ENCODE measurements at regions not wholly inside any gene's neighbourhood (a gene's known extent, or its start where the extent isn't known, plus 50 kb on each side); places are given as distances from the start of the nearest gene placed in this dataset.

DNA sequence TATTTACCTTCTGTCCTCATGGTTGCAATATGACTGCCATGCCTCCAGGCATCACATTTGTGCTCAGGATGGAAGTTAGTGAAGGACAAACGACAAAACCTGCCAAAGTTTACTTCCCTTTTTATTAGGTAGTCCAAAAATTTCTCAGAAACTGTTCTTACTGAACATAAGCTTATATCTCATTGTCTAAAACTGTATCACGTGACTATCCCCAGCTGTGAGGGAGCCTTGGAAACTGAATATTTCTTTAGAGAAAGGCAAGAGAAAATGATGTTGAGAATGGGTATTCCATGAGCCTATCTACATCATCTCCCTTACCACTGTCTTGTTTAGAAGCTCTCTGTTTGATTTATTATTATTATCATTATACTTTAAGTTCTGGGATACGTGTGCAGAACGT lies 169.1 kb upstream of the ADRA1D start:
- no peak for DNase-seq

- no peak for DNase-seq
Observed at GRCh38 chr20:4415281-4415680, 166.2 kb upstream of the ADRA1D start.

- DNase-seq = no peak
Observed at GRCh38 chr20:4413314-4414049, 164.4 kb upstream of the ADRA1D start.

- no peak for DNase-seq
Observed at GRCh38 chr20:4412216-4412615, 163.1 kb upstream of the ADRA1D start.

DNA sequence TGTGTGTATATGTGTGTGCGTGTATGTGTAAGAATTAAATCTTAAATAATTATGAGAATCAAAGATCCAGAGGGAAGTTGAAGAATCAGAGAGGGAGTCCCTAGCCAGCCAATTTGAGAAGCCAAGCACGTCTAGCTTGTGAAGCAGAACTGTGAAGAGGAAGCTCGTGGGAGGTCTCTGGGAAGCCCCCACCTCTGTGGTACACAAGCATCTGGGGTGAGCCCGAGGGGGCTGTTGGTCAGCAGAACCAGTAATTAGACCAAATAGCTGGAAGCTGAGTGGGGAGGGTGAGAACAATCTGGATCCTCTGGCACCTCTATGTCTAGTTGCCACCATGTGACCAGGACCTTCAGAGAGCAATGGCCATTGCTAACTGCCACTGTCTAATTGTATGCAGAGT lies 162.7 kb upstream of the ADRA1D start:
- DNase-seq = no peak

- no peak for DNase-seq
Observed at GRCh38 chr20:4406627-4407026, 157.5 kb upstream of the ADRA1D start.

GRCh38 chr20:4401601-4402000 lies 152.5 kb upstream of the ADRA1D start:
- DNase-seq = no peak

DNA sequence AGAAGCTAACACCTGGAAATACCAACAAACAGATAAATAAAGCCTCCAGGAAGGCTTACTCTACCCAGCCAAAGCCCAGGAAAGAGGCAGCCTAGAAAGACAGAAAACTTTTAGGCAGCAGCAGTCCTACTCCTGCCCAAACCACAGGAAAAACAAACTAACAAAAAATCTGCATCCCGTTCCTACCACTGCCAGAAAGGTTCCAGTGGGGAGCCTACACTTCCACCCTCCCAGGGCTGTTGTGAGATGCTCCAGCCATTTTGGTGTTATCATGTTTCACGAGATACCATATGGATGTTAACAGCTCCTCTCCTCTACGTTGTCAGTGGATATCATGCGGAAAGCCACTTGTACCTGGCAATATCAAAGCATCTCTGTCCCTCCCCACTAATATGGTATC lies 135.9 kb upstream of the ADRA1D start:
- DNase-seq = no peak

DNA sequence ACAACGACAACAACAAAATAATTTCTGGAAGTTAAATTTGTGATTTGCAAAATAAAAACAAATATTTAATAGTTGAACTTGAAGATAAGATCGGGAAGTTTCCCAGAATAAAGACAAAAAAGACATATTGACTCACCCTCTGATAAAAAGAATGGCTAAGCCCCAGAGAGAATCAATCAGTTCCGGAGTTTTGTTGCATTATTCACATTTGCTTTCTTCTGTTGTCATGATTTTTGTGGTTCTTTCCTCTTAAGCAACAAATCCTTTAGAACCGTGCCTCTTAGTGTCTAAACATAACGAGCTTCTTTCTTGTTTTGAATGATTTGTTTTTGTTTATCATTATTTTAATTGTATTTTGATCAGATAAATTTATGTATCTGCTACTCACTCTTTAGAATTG lies 134.9 kb upstream of the ADRA1D start:
- no peak for DNase-seq

DNA sequence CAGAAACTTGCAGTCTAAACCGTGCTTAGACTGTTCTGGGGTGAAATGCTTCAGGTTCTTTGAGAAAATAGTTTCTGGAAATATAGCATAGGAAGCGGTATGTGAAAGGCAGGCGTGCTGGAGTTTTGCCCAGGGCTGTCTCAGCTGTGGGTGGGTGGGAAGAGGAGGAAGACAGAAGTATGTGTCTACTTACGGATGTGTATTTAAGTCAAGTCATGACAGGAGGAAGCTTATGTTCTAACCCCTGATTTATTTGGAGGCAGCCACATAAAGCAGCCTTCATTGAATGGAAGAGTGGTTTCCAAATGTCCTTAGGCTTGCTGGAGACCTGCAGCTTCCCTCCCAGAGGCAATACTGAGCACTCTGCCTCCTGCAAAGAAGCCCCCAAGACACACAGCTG lies 126.8 kb upstream of the ADRA1D start:
- no peak for DNase-seq

- DNase-seq = no peak
Observed at GRCh38 chr20:4373454-4373853, 124.4 kb upstream of the ADRA1D start.

DNA sequence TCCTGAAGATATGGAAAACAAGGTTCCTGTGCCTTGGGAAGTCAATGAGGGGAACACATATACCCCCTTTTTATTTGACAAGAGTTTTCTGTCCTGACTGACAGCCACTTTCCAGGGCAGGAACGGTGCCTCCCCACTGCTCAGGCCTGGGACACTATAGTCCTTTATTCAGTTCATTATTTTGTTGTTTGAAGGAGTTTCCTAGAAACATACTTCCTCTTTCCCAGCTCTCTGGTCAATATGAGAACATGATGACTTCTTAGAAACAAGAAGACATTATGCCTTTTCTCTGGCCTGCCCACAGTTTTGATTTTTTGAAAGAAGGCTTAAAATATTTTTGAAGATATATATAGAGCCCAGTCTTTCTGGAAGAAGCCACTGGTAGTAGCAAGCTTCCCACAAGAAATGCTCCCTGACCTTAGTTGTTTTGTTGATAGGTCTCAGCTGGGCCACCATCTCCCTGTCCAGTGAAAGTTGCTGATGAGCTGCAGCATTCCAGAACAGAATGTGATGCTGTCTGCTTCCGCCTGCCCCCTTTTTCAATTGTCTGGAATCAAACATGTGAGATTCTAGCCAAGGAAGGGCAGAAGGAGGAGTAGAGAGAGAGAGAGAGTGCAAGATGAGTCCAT lies 122.7 kb upstream of the ADRA1D start:
- no peak for DNase-seq

- no peak for DNase-seq
Observed at GRCh38 chr20:4370851-4371250, 121.8 kb upstream of the ADRA1D start.

DNA sequence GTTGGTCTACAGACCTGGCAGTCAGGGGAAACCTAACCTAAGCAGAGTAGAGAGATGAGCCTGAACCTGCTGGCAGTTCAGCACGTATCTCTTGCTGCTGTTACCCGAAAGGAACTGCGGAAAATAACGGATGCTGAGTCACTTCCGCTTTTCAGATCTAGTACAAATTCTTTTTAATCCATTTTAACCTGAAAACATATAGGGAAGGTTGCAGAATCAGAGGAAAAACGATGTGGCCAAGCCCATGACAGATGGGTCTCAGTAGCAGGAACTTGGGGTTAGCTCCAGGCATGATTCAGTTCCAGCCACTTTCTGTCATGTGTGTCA lies 120.7 kb upstream of the ADRA1D start:
- DNase-seq = no peak

DNA sequence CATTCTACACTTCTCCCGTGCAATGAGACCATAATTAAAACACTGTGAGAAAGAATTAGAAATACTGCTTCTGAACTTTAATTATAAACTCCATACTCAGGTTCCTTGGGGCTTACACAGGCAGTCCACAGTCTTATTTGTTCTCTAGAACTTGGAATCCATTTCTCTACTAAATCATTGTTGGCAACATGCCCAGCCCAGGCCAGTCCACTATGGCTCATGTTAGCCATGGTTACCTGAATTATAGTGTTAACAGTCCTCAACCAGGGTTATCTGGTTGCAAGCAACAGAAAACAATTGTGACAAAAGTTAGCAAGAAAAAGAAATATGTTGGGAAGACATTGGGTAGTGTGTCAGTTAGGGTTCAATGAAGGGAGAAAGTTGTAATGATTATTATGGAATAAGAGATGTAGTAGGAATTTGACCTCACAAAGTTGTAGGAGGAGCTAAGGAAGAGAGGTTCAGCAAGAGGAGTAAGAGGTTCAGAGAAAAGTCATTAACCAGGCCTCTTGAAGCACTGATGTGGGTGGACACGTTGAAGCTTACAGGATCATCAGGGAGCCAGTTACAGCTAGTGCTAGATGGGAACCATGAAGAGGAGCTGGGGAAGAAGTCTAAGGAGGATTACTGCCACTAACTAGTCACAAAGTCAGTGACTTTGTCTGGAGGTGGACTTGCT lies 120.2 kb upstream of the ADRA1D start:
- no peak for DNase-seq

DNA sequence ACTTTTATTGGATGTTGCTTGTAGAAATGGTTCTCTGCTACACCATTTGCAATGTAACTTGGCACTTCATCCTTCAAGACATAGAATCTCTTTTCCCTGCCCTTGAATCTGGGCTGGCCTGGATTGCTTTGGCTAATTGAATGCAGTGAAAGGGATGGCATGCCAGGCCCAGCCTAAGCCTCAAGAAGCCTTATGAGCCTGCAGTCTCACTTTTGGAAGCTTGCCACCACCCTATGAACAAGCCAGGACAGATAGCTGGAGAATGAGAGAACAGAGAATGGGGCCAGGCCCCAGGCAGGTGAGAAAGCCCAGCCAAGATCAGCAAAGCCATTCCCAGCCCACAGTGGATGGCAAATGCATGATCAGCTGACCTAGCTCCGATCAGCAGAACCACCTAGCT lies 117.0 kb upstream of the ADRA1D start:
- DNase-seq = no peak

DNA sequence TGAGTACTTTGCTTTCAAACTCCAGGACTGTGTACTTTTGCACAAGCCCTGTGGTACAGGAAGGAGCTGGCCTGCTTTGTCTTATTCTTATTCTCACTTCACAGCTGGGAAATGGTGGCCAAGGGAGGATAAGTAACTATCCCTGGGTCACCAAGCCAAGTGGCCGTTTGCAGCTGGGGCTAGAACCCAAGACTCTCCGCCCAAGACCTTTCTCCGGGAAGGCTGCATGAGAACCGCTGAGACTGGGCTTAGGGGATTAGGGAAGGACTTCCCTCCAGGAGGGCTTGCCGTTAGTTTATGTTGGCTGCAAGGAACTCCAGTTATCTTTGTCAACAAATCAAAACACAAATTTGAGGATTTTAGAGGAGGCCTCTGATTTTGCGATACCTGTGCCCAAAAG lies 109.5 kb upstream of the ADRA1D start:
- DNase-seq = no peak

- no peak for DNase-seq
Observed at GRCh38 chr20:4352348-4352747, 103.3 kb upstream of the ADRA1D start.

DNA sequence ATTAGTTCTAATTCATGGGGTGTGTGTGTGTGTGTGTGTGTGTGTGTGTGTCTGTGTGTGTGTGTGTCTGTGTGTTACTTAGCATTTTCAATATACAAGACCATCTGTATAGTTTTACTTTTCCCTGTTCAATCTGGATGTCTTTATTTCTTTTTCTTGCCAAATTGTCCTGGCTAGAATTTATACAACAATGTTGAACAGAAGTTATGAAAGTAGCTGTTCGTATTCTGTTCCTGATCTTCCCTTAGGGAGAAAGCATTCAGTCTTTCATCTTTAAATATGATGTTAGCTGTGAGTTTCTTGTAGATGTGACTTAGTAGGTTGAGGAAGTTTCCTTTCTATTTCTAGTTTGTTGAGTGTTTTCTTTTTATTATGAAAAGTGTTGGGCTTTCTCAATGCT lies 101.0 kb upstream of the ADRA1D start:
- no peak for DNase-seq

- DNase-seq = no peak
Observed at GRCh38 chr20:4344670-4345069, 95.6 kb upstream of the ADRA1D start.

- no peak for DNase-seq
Observed at GRCh38 chr20:4342609-4343008, 93.5 kb upstream of the ADRA1D start.

- DNase-seq = no peak
Observed at GRCh38 chr20:4341804-4342485, 92.9 kb upstream of the ADRA1D start.

GRCh38 chr20:4335722-4336121 lies 86.6 kb upstream of the ADRA1D start:
- DNase-seq = no peak
